ENCODE measurements at regions not wholly inside any gene's neighbourhood (a gene's known extent, or its start where the extent isn't known, plus 50 kb on each side); places are given as distances from the start of the nearest gene placed in this dataset.

GRCh38 chr14:49461529-49462401 lies 124.4 kb downstream of the RPS29 start:
- no peak overlapping the region for H3K4me3 ChIP-seq (replicated peaks; ENCODE audit: low read depth, low read length)
- peak; percentile 58 for TF ChIP-seq CTCF (IDR thresholded peaks at IDR 0.05; ENCODE audit: low read depth, low read length, missing control alignments)
- DNase-seq (ENCODE audit: extremely low read depth, low read depth): peak; percentile 55

- no peak overlapping the region for H3K4me3 ChIP-seq (replicated peaks; ENCODE audit: low read depth, low read length)
- DNase-seq (ENCODE audit: extremely low read depth, low read depth): no peak
- TF ChIP-seq CTCF (IDR thresholded peaks at IDR 0.05; ENCODE audit: low read depth, low read length, missing control alignments): no peak
Observed at GRCh38 chr14:49460662-49461061, 125.5 kb downstream of the RPS29 start.

GRCh38 chr14:49456589-49456988 lies 129.6 kb downstream of the RPS29 start:
- DNase-seq (ENCODE audit: extremely low read depth, low read depth): no peak
- TF ChIP-seq CTCF (IDR thresholded peaks at IDR 0.05; ENCODE audit: low read depth, low read length, missing control alignments): no peak
- no peak overlapping the region for H3K4me3 ChIP-seq (replicated peaks; ENCODE audit: low read depth, low read length)

- DNase-seq (ENCODE audit: extremely low read depth, low read depth): no peak
- no peak for TF ChIP-seq CTCF (IDR thresholded peaks at IDR 0.05; ENCODE audit: low read depth, low read length, missing control alignments)
- H3K4me3 ChIP-seq (replicated peaks; ENCODE audit: low read depth, low read length): no peak overlapping the region
Observed at GRCh38 chr14:49451938-49452337, 134.2 kb downstream of the RPS29 start.

DNA sequence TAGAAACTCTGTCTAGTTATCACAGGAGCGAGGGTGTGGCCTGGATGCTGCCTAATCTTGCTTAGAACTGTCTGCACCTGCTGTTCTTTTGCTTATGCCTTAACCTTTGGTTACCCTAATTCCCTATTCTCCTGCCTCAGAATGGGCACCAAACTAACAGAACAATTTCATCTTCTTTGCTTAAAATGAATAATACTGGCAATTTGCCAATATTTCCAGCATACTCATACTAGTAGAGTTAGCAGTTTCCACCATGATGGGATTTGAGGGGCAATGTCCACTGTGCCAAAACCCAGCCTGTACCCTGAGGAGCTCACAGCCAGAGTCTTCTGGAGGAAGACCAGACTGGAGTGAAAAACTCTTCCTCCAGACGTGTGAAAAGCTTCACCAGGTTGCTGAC lies 136.4 kb downstream of the RPS29 start:
- no peak overlapping the region for H3K4me3 ChIP-seq (replicated peaks; ENCODE audit: low read depth, low read length)
- no peak for DNase-seq (ENCODE audit: extremely low read depth, low read depth)
- no peak for TF ChIP-seq CTCF (IDR thresholded peaks at IDR 0.05; ENCODE audit: low read depth, low read length, missing control alignments)

DNA sequence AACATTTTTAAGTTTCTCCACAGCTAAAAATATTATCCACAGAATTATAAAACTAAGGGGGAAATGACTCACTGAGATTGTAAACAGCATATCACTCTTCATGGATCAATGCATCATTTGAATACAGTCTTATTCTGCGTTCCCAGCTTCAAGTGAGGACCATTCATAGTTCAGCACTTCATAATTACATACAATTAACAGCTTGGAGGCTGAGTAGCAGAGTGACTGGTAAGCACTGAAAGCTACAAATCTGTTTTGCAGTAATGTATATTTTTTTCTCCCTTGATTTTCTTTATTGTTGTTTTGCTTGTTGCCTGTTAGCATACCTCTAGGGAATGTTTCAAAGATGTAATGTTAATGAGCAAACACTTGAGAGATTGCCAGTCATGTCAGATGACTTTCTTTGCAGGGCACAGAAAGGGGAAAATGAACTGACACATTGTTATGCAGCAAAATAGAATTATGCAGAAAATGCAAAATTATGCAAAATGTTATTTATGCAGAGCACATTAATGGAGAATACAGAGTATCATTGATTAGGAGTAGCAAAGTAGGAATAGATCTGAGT lies 138.6 kb downstream of the RPS29 start:
- no peak for DNase-seq (ENCODE audit: extremely low read depth, low read depth)
- no peak for TF ChIP-seq CTCF (IDR thresholded peaks at IDR 0.05; ENCODE audit: low read depth, low read length, missing control alignments)
- H3K4me3 ChIP-seq (replicated peaks; ENCODE audit: low read depth, low read length): no peak overlapping the region
